Fibroblast of mammary gland (primary cell): ENCODE measurements at regions not wholly inside any gene's neighbourhood (a gene's known extent, or its start where the extent isn't known, plus 50 kb on each side); places are given as distances from the start of the nearest gene placed in this dataset.

Experiments used
- DNase-seq: peaks from one replicate; pipeline ENCODE4 v3.0.0-alpha.2; 2010; ENCODE audit warnings: low read depth
- H3K4me3 ChIP-seq: 2 replicates; pipeline ENCODE4 v1.5.1; 2011; ENCODE audit warnings: low read depth, mild to moderate bottlenecking, low read length, moderate library complexity; ENCODE audit not compliant: control insufficient read depth
- TF ChIP-seq, protein P1 (sequence below): conservative IDR thresholded peaks from 2 replicates; pipeline ENCODE4 v1.5.1; 2011; ENCODE audit warnings: low read depth, low read length, inconsistent platforms; ENCODE audit not compliant: control insufficient read depth, insufficient read depth

DNA sequence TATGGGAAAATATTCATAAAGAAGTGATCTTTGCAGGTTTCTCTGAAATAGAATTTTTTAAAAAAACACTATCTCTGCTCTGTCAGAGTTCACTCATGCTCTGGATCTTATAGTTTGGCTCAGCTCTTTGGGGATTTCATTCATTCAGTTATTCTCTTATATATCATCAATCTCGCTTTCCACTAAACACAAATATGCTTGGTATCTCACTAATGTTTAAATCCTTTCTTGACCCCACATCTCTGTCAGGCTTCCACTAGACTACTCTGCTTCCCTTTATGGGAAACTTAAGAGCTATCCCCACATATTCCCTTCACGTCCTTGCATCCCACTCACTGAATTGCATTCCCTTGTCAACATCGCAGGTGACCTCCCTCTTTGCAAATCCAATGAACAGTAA is 396.1 kb downstream of the ENC1 start:
- TF ChIP-seq, protein P1, sequence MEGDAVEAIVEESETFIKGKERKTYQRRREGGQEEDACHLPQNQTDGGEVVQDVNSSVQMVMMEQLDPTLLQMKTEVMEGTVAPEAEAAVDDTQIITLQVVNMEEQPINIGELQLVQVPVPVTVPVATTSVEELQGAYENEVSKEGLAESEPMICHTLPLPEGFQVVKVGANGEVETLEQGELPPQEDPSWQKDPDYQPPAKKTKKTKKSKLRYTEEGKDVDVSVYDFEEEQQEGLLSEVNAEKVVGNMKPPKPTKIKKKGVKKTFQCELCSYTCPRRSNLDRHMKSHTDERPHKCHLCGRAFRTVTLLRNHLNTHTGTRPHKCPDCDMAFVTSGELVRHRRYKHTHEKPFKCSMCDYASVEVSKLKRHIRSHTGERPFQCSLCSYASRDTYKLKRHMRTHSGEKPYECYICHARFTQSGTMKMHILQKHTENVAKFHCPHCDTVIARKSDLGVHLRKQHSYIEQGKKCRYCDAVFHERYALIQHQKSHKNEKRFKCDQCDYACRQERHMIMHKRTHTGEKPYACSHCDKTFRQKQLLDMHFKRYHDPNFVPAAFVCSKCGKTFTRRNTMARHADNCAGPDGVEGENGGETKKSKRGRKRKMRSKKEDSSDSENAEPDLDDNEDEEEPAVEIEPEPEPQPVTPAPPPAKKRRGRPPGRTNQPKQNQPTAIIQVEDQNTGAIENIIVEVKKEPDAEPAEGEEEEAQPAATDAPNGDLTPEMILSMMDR: no peak
- H3K4me3 ChIP-seq: no peak overlapping the region
- no peak for DNase-seq

DNA sequence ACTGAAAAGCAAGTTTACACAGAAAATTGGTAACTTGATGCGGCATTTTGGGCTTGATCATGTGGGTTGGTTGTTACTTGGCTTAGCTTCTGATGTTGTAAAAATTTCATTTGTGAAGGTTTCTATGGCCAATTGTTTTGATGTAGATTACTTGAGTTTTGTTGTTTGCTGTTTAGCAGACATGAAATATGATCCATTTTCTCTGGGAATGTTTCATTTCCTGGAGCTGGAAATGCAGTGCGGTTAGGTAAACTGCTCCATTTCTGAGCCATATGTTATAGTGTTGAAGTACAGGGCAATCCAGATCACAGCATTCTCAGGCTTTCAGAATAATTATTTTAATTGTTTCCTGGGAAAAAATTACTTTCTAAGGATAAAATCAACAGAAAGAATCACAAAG is 396.9 kb downstream of the ENC1 start:
- DNase-seq: peak; percentile 25
- TF ChIP-seq, protein P1: no peak
- no peak overlapping the region for H3K4me3 ChIP-seq

- TF ChIP-seq, protein P1: no peak
- no peak overlapping the region for H3K4me3 ChIP-seq
- DNase-seq: no peak
Observed at GRCh38 chr5:74242516-74242915, 398.0 kb downstream of the ENC1 start.

- H3K4me3 ChIP-seq: no peak overlapping the region
- DNase-seq: no peak
- TF ChIP-seq, protein P1: no peak
Observed at GRCh38 chr5:74241751-74242140, 398.8 kb downstream of the ENC1 start.

- no peak overlapping the region for H3K4me3 ChIP-seq
- no peak for DNase-seq
- TF ChIP-seq, protein P1: no peak
Observed at GRCh38 chr5:74240783-74241750, 399.5 kb downstream of the ENC1 start.

DNA sequence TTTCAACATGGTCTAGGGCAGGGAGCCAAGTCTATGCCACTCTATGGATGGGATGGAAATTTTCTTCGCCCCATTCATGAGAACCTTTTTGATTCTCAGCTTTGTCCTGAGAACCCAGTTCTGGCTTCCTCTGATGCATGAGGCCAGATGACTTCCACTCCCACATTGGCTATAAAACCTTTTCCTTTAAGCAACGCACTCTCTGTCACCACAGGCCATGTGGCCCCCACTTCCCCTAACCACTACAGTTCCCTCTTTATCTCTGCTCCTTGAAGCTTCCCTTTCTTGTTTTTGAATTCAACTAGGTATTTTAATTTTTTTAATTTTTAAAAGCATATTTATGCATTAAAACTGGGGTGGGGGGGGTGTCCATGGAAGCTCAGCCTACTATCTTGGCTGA is 401.3 kb downstream of the ENC1 start:
- no peak overlapping the region for H3K4me3 ChIP-seq
- no peak for DNase-seq
- TF ChIP-seq, protein P1: no peak
